A673 (cell line): ENCODE measurements at regions not wholly inside any gene's neighbourhood (a gene's known extent, or its start where the extent isn't known, plus 50 kb on each side); places are given as distances from the start of the nearest gene placed in this dataset.

Source experiments
- CTCF ChIP-seq: fragments of 300-800, 200-600 bp; sonication (generic); conservative IDR thresholded peaks from 2 replicates; pipeline ENCODE4 v1.5.1; 2017; ENCODE audit warnings: low read depth, mild to moderate bottlenecking, antibody characterized with exemption, low read length, moderate library complexity, mixed read lengths
- EZH2 ChIP-seq: fragments of 200-600 bp; sonication (generic); IDR thresholded peaks from 2 replicates; pipeline ENCODE4 v1.6.1; 2017; ENCODE audit warnings: borderline replicate concordance, low read depth, mild to moderate bottlenecking, mixed read lengths, antibody characterized with exemption, low read length; ENCODE audit not compliant: poor library complexity, severe bottlenecking

GRCh38 chr4:64969081-64969480 lies 559.8 kb upstream of the TECRL start:
- no peak for TF ChIP-seq CTCF
- TF ChIP-seq EZH2, result no peak
